Ishikawa (cell line): ENCODE measurements at regions not wholly inside any gene's neighbourhood (a gene's known extent, or its start where the extent isn't known, plus 50 kb on each side); places are given as distances from the start of the nearest gene placed in this dataset.

Experiments used
- CEBPB ChIP-seq: IDR thresholded peaks from 2 replicates; pipeline ENCODE4 v1.6.1; 2012
- CREB1 ChIP-seq: IDR thresholded peaks from 2 replicates; pipeline ENCODE4 v1.6.1; 2012; ENCODE audit warnings: low read depth
- EGR1 ChIP-seq: IDR thresholded peaks from 2 replicates; pipeline ENCODE4 v1.6.1; 2012
- EP300 ChIP-seq: IDR thresholded peaks from 2 replicates; pipeline ENCODE4 v1.6.1; 2012; ENCODE audit warnings: borderline replicate concordance
- FOXM1 ChIP-seq: IDR thresholded peaks from 2 replicates; pipeline ENCODE4 v1.6.1; 2012; ENCODE audit warnings: low read depth, borderline replicate concordance
- NFIC ChIP-seq: IDR thresholded peaks from 2 replicates; pipeline ENCODE4 v1.6.1; 2012
- RAD21 ChIP-seq: IDR thresholded peaks from 2 replicates; pipeline ENCODE4 v1.6.1; 2012; ENCODE audit warnings: low read depth
- TAF1 ChIP-seq: IDR thresholded peaks from 2 replicates; pipeline ENCODE4 v1.6.1; 2012; ENCODE audit warnings: low read depth, mild to moderate bottlenecking
- TCF12 ChIP-seq: IDR thresholded peaks from 2 replicates; pipeline ENCODE4 v1.6.1; 2012; ENCODE audit warnings: low read depth
- TEAD4 ChIP-seq: IDR thresholded peaks from 2 replicates; pipeline ENCODE4 v1.6.1; 2012
- YY1 ChIP-seq: IDR thresholded peaks from 2 replicates; pipeline ENCODE4 v1.6.1; 2012; ENCODE audit warnings: low read depth
- ZBTB7A ChIP-seq: IDR thresholded peaks from 2 replicates; pipeline ENCODE4 v1.6.1; 2012; ENCODE audit warnings: low read depth
- TF ChIP-seq, protein P1 (sequence below): IDR thresholded peaks from 2 replicates; pipeline ENCODE4 v1.6.1; 2012
- TF ChIP-seq, protein P2 (sequence below): IDR thresholded peaks from 2 replicates; pipeline ENCODE4 v1.6.1; 2012; ENCODE audit warnings: low read depth, mild to moderate bottlenecking
- TF ChIP-seq, protein P3 (sequence below): IDR thresholded peaks from 2 replicates; pipeline ENCODE4 v1.6.1; 2012

DNA sequence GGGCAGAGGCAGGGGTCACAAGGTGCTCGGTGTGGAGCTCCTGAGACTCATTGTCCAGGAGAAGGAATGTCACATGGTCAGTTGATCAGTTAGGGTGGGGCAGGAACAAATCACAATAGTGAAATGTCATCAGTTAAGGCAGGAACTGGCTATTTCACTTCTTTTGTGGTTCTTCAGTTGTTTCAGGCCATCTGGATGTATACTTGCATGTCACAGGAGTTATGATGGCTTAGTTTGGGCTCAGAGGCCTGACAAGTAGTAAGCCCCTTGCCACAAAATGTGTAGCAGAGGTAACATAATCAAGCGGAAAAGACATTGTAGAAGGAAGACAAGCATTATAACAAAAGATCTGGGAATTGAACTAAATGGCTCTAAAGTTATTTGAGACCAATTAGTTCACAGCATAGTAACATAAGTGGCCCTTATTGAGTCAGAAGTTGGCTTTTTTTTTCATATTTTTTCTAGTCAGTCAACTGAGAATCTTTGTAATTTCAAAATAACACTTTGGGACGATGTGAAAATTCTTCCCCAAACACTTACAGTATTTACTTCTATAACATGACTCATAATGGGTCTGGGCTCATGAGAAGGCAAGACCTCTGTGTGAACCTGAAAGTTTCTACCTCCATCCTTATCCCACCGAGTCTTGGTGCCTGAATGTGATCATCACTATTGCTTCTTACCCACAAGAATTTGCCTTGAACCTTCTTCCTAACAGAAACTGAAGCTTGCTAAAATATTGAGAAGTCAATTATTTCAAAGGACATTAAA, 137.0 kb upstream of the DPT start:
- TF ChIP-seq TEAD4 (no peak), CEBPB (no peak), CREB1 (no peak), NFIC (no peak), EP300 (no peak), TCF12 (no peak), ZBTB7A (no peak)
- TF ChIP-seq, protein P1, sequence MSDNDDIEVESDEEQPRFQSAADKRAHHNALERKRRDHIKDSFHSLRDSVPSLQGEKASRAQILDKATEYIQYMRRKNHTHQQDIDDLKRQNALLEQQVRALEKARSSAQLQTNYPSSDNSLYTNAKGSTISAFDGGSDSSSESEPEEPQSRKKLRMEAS: no peak
- TF ChIP-seq, protein P2, sequence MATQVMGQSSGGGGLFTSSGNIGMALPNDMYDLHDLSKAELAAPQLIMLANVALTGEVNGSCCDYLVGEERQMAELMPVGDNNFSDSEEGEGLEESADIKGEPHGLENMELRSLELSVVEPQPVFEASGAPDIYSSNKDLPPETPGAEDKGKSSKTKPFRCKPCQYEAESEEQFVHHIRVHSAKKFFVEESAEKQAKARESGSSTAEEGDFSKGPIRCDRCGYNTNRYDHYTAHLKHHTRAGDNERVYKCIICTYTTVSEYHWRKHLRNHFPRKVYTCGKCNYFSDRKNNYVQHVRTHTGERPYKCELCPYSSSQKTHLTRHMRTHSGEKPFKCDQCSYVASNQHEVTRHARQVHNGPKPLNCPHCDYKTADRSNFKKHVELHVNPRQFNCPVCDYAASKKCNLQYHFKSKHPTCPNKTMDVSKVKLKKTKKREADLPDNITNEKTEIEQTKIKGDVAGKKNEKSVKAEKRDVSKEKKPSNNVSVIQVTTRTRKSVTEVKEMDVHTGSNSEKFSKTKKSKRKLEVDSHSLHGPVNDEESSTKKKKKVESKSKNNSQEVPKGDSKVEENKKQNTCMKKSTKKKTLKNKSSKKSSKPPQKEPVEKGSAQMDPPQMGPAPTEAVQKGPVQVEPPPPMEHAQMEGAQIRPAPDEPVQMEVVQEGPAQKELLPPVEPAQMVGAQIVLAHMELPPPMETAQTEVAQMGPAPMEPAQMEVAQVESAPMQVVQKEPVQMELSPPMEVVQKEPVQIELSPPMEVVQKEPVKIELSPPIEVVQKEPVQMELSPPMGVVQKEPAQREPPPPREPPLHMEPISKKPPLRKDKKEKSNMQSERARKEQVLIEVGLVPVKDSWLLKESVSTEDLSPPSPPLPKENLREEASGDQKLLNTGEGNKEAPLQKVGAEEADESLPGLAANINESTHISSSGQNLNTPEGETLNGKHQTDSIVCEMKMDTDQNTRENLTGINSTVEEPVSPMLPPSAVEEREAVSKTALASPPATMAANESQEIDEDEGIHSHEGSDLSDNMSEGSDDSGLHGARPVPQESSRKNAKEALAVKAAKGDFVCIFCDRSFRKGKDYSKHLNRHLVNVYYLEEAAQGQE: no peak

DNA sequence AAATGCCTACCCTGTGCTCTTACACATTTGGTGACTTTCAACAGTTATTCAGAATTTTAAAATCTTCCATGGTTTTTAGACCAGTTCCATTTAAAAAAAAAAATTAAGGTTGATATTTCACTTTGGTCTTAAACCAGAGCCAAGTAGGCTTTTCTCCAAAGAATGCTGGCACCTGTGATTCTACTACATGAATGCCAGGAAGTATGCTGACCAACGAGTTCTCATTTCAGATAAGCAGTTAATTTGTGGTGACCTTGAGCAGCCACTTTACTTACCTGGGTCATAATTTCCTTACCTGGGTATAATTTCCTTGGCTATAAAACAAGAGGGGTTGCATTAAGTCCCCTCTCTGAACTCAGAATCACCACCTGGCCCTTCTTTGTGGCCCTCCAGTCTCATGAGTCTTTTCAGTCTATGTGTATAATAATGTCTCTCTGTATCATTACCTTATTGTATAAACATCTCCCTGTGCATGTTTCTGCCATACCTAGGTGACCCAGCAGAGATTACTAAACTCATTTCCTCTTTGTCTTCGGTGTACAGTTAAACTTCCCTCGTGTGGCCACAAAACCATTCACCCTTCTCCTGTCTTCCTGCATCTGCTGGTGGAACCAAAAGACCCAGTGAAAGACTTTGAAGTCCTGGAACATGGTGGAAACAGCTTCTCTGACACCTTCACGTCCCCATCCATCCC, 139.1 kb upstream of the DPT start:
- TF ChIP-seq TEAD4 (no peak), NFIC (no peak), YY1 (no peak), ZBTB7A (no peak), EGR1 (no peak), TAF1 (no peak), TCF12 (no peak), CREB1 (no peak)
- TF ChIP-seq, protein P2: no peak
- TF ChIP-seq, protein P3, sequence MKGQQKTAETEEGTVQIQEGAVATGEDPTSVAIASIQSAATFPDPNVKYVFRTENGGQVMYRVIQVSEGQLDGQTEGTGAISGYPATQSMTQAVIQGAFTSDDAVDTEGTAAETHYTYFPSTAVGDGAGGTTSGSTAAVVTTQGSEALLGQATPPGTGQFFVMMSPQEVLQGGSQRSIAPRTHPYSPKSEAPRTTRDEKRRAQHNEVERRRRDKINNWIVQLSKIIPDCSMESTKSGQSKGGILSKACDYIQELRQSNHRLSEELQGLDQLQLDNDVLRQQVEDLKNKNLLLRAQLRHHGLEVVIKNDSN: no peak

DNA sequence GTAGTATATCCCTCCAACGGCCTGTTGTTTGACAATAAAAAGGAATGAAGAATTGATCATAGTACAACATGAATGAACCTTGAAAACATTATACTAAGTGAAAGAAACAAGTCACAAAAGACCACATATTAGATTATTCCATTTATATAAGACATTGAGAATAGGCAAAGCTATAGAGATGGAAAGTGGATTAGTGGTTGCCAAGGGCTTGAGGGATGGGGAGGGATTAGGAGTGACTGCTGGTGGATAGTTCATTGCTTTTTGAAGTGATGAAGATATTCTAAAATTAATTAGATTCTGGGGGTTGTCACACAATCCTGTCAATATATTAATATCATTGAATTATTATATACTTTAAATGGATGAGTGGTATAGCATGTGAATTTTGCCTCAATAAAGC, 142.5 kb upstream of the DPT start:
- TF ChIP-seq NFIC (no peak), EP300 (no peak), ZBTB7A (no peak), TEAD4 (no peak), TAF1 (no peak), TCF12 (no peak), RAD21 (no peak), EGR1 (no peak), FOXM1 (no peak), CEBPB (no peak), YY1 (no peak), CREB1 (no peak)
- TF ChIP-seq, protein P1: no peak
- TF ChIP-seq, protein P3: no peak
- TF ChIP-seq, protein P2: no peak

DNA sequence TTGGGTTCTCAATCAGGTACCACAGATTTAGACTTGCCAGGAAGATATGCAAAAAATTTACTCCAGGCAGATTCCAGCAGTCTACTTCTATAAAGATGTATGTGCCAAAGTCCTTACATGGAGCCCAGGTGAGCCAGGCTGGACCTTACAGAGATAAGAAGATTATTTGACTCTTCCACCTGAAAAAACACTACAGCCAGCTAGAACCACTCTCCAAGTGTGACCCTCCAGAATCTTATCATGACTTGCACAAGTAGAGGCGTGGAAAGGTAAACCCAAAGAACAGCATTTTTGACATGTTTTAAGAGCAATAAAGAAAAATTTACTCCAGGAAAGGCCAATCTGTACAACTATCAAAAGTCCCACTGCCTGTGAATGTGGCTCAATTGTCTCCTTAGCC, 146.8 kb upstream of the DPT start:
- TF ChIP-seq ZBTB7A (no peak), CREB1 (no peak), RAD21 (no peak), NFIC (no peak), TEAD4 (no peak), CEBPB (no peak)
